ENCODE measurements at regions not wholly inside any gene's neighbourhood (a gene's known extent, or its start where the extent isn't known, plus 50 kb on each side); places are given as distances from the start of the nearest gene placed in this dataset.

DNA sequence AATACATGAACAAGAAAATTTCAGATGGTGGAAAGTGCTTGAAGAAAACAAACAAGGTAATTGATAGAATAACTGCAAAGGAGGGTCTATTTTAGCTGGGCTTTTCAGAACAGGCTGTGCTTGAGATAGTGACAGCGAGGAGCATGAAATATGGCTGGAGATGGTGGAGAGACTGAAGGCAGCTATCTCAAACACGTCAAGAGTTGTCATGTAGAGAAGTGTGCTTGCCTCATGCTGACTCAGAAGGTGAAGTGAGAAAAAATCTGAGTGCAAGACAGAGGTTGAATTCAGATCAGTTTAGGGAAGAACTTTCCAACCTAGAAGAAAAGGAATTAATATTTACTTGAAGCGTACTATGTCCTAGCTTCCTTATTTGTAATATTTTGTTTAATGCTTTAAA is 115.5 kb upstream of the RANBP3L start:
- TF ChIP-seq, protein P1, sequence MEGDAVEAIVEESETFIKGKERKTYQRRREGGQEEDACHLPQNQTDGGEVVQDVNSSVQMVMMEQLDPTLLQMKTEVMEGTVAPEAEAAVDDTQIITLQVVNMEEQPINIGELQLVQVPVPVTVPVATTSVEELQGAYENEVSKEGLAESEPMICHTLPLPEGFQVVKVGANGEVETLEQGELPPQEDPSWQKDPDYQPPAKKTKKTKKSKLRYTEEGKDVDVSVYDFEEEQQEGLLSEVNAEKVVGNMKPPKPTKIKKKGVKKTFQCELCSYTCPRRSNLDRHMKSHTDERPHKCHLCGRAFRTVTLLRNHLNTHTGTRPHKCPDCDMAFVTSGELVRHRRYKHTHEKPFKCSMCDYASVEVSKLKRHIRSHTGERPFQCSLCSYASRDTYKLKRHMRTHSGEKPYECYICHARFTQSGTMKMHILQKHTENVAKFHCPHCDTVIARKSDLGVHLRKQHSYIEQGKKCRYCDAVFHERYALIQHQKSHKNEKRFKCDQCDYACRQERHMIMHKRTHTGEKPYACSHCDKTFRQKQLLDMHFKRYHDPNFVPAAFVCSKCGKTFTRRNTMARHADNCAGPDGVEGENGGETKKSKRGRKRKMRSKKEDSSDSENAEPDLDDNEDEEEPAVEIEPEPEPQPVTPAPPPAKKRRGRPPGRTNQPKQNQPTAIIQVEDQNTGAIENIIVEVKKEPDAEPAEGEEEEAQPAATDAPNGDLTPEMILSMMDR (conservative IDR thresholded peaks at IDR 0.05; ENCODE audit: low read length): no peak
- TF ChIP-seq EZH2phosphoT487 (IDR thresholded peaks at IDR 0.05; ENCODE audit: borderline replicate concordance, low read depth, low read length): no peak
